GM12892 (cell line): ENCODE measurements at regions not wholly inside any gene's neighbourhood (a gene's known extent, or its start where the extent isn't known, plus 50 kb on each side); places are given as distances from the start of the nearest gene placed in this dataset.

Source experiments
- POLR2A ChIP-seq: IDR thresholded peaks from 2 replicates; pipeline ENCODE4 v1.6.1; 2011; ENCODE audit warnings: low read depth, low read length, control low read depth
- POLR2AphosphoS5 ChIP-seq: IDR thresholded peaks from 2 replicates; pipeline ENCODE4 v1.6.1; 2011; ENCODE audit warnings: low read depth, low read length, control low read depth
- TAF1 ChIP-seq: IDR thresholded peaks from 2 replicates; pipeline ENCODE4 v1.6.1; 2011; ENCODE audit warnings: low read depth, mild to moderate bottlenecking, control low read depth, low read length, borderline replicate concordance

DNA sequence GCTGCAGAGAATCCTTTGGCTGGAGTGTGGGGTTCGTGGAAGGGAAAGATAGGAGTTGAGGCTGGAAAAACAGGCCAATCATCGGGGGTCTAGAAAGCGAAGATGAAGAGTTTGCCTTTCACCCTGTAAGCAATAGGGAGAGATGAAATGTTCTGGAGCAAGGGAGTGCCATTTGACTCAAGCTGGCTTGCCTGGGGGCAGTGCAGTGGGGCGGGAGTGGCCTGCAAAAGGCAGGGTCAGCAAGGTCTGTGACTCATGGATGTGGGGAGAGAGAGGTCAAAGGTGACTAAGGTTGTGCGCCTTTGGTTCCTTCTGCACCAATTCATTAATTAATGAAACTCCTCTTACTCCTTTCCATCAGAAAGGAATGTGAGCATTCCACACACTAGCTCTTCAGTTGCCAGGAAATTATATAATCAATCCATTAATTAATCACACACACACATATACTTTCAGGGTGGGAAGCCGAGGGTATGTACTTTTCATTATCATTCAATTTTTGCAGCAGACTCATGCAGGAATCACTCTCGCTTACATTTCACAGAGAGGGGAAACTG, 227.6 kb downstream of the MYCN start:
- TF ChIP-seq TAF1 = no peak
- TF ChIP-seq POLR2AphosphoS5 = no peak
- TF ChIP-seq POLR2A = no peak
